NCI-H774 (cell line): ENCODE measurements at regions not wholly inside any gene's neighbourhood (a gene's known extent, or its start where the extent isn't known, plus 50 kb on each side); places are given as distances from the start of the nearest gene placed in this dataset.
A peak's percentile ranks its signal among the peaks of the same experiment; 100 is the strongest.

Source experiments
- DNase-seq: peaks from one replicate; lab custom pipeline; 2025; lab: John Stamatoyannopoulos, UW

GRCh38 chr10:21090609-21091082 is 193.5 kb upstream of the NEBL start:
- DNase-seq, result no peak

GRCh38 chr10:21087476-21087875 is 190.4 kb upstream of the NEBL start:
- no peak for DNase-seq

GRCh38 chr10:21084700-21085099 is 187.6 kb upstream of the NEBL start:
- DNase-seq, result no peak

- DNase-seq, result no peak
These were observed 186.8 kb upstream of the NEBL start for GRCh38 chr10:21083861-21084260.

GRCh38 chr10:21082206-21082605 is 185.1 kb upstream of the NEBL start:
- no peak for DNase-seq

- no peak for DNase-seq
These were observed 183.2 kb upstream of the NEBL start for GRCh38 chr10:21080261-21080660.

GRCh38 chr10:21079330-21079658 is 182.2 kb upstream of the NEBL start:
- DNase-seq, result no peak

GRCh38 chr10:21078410-21079329 is 181.6 kb upstream of the NEBL start:
- peak; percentile 59 for DNase-seq

- DNase-seq, result no peak
These were observed 180.6 kb upstream of the NEBL start for GRCh38 chr10:21077681-21078080.

- no peak for DNase-seq
These were observed 179.3 kb upstream of the NEBL start for GRCh38 chr10:21076381-21076780.

- DNase-seq, result no peak
These were observed 178.8 kb upstream of the NEBL start for GRCh38 chr10:21075880-21076279.

- DNase-seq, result no peak
These were observed 174.0 kb upstream of the NEBL start for GRCh38 chr10:21071001-21071673.

- no peak for DNase-seq
These were observed 173.0 kb upstream of the NEBL start for GRCh38 chr10:21069929-21070700.

GRCh38 chr10:21069278-21069677 is 172.2 kb upstream of the NEBL start:
- DNase-seq, result no peak

- no peak for DNase-seq
These were observed 171.0 kb upstream of the NEBL start for GRCh38 chr10:21068026-21068656.

GRCh38 chr10:21065621-21066248 is 168.6 kb upstream of the NEBL start:
- DNase-seq, result no peak

GRCh38 chr10:21061982-21062381 is 164.9 kb upstream of the NEBL start:
- DNase-seq, result no peak

- DNase-seq, result no peak
These were observed 164.1 kb upstream of the NEBL start for GRCh38 chr10:21061184-21061583.

GRCh38 chr10:21060626-21061025 is 163.5 kb upstream of the NEBL start:
- no peak for DNase-seq

GRCh38 chr10:21057989-21058388 is 160.9 kb upstream of the NEBL start:
- no peak for DNase-seq

GRCh38 chr10:21057436-21057835 is 160.3 kb upstream of the NEBL start:
- no peak for DNase-seq

- no peak for DNase-seq
These were observed 159.3 kb upstream of the NEBL start for GRCh38 chr10:21056461-21056860.
